ENCODE measurements at regions not wholly inside any gene's neighbourhood (a gene's known extent, or its start where the extent isn't known, plus 50 kb on each side); places are given as distances from the start of the nearest gene placed in this dataset.

DNA sequence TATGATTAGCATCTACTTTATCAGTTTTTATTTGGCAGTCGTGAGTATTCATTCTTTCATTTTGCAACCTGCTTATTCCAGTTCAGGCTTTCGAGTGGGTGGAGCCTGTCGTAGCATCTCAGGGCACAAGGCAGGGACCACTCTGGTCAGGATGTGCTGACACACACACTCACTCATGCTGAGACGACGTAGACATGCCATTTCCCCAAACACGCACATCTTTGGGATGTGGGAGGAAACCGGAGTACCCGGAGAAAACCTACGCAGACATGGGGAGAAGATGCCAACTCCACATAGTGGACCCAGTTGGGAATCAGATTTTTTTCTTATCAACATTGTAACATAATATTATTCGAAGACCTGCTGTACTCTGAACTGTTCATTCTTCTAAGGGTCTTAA lies 756.5 kb upstream of the RBFOX1 start:
- DNase-seq (ENCODE audit: low spot score): no peak

DNA sequence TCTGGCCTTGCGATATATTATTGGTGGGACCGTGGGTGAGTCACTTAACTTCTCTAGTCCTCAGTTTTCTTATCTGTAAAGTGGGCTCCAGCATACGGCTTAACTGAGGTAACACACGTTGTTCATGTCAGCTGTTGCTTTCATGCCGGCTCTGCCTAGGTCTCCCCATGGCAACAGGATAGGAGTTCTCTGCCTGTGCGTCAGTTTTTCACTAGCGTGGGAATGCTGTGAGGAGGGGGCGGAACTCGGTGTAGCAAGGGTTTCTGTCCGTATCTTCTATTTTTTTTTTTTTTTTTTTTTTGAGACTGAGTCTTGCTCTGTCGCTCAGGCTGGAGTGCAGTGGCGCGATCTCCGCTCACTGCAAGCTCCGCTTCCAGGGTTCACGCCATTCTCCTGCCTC lies 758.5 kb upstream of the RBFOX1 start:
- no peak for DNase-seq (ENCODE audit: low spot score)

DNA sequence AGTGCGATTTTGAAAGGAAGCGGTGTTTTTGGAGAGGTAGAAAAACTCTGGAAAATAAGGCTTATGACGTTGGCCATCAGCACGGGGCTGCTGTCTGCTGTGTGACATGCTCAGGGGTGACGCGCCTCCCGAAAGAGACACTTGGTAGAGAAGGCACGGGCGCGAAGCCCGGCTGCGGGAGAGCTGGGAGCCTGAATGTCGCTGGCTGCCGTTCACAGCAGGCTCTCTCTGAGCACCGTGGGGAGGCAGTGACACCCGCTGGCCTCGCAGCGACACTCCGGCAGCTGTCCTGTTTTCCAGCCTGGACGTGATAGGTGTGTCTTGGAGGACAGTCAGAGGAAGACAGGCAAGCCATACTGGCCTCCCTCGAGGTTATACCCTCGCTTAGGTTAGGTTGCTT lies 759.1 kb upstream of the RBFOX1 start:
- DNase-seq (ENCODE audit: low spot score): no peak

DNA sequence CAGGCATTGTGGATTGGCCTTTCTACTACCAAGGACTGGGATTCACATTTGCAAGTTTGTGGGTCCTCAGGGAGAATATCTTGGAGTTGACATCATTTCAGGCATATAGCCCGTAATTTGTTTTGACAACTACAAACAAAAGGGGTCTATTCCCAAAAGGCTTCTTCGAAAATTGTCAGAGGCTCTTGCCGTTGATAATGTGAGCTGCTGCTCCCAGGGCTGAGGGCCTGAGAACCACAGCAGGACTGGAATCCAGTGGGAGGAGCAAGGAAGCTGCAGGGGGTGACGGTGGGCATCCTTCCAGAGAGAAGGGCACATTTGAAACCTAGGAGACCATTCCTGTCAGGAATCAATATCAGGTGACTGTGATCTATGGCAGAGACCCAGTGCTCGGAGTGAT lies 761.6 kb upstream of the RBFOX1 start:
- no peak for DNase-seq (ENCODE audit: low spot score)

DNA sequence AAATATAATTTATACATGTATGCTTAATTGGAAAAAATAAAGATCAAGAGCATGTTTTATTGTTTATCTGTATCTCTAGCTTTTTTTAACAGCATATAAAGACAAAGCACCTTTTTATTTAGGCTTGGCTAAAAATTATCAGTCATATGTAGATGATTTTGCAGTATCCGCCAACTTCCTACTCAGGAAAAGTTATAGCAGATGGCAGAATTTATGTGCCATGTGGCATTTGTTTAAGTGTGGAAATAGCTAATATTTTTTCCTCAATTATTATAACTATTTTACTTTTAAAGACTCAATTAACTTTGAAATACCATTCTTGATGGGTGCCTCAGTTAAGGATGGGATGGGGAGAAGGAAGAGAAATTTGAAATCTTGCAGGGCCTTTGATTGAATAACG lies 762.1 kb upstream of the RBFOX1 start:
- DNase-seq (ENCODE audit: low spot score): no peak

DNA sequence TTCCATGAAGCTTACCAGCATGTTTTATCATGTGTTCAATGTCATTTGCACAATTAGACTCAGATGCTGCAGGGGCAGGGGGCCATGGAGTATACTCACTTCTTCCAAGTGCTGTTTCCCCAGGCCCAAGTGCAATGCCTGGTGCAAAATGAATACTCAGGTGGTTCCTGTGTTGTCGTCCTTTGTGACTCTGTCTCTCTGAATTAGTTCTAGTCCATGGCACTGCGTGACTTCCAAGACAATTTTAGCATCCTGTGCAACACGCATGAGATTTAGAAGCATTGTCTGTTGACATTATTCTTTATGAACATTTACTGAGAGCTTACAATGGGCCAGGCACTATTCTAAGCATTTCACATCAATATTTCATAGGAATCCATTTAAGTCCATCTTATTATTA lies 769.7 kb upstream of the RBFOX1 start:
- DNase-seq (ENCODE audit: low spot score): no peak

DNA sequence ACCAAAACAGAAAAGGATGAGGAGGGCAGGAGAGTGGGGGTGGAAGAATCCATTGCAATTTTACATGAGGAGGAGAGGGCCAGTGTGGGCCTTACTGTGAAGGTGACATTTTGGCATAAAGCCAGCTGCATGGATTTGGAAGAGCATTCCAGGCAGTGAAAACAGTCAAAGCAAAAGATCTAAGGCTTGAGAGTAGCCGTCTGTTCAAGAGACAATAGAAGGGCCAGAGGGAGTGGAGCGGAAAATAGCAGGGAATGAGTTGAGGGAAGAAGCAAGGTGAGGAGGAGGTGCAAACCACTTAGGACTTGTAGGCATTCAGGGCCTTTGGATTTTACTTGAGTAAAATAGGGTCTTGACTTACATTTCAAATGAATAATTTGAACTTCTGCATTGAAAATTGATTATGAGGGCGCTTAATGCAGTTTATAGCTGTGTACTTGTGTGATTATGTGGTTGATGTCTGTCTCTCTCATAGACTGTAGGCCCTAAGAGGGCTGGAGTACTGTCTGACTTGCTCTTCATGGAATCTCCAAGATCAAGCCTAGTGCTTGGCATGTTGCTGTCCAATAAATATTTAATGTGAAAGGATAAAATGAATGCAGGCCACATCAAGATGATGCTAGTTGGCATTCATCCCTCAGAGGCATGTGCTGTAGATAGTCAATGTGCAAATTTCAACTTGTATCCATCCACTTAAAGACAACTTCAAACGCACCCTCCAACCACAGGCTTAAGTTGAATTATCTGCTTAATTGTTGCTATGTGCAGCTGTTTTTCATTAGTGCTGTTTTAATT lies 772.1 kb upstream of the RBFOX1 start:
- no peak for DNase-seq (ENCODE audit: low spot score)

DNA sequence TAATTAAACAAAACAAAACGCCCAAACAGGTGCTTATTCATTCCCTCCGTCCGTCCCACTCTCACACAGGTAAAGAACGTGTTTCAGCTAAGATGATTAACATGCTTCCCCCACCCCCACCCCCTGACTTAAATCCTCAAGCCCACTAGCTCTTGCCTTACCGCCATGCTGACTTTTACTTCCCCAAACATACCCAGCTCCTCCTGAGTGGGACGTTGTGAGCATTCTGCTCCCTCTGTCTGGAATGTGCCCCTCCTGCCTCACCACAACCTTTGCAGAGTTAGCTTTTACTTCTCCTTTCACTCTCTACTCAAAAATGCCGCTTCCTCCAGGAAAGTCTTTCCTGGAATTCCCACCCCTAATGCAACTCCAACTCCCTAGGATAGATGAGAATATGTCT lies 774.0 kb upstream of the RBFOX1 start:
- DNase-seq (ENCODE audit: low spot score): no peak

DNA sequence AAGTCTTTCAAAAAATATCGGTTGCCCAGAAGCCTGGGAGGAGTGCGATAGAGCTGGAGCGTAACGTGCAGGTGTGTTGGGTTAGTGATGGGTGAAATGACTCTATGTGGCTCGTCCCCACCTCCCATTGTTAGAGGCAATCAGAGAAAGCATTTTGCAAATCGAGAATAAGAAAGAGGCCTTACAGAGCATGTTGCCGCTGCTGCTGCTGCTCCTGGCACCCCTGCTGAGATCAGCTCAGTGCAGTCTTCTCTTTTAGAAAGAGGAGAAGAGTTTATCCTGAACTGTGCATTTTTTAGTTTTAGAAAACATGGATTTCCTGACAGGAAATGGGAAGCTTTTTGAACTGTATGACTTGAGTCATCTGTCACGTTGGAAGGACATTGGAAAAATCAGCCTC lies 774.5 kb upstream of the RBFOX1 start:
- no peak for DNase-seq (ENCODE audit: low spot score)

DNA sequence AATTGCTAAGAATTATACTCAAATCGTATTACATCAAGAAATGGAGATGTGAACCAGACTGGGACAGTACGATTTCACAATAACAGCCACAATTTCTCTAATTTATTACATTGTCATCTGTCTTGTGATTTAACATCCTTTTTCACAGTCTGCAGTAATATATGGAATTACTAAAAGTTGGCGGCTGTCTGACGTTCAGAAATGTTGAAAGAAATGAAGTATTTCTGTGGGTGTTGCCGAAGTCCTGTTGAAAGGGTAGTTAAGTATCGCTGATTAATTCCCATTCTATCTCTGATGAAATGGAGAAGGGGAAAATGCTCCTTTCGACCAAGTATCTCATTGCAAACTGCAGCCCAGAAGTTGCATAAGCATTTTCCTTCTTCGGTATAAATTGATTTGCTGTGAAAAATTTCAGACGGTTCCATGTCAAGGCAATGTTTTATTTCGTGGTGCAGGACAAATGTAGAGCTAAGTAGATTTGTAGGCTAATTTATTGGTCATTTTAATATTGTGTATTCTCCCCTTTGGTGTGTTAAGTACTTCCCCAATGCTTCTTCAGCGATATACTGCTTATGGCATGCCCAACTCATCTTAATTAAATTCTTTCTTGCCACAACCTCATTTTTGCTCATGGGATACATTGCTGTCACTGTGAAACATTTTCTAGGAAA lies 775.2 kb upstream of the RBFOX1 start:
- no peak for DNase-seq (ENCODE audit: low spot score)

DNA sequence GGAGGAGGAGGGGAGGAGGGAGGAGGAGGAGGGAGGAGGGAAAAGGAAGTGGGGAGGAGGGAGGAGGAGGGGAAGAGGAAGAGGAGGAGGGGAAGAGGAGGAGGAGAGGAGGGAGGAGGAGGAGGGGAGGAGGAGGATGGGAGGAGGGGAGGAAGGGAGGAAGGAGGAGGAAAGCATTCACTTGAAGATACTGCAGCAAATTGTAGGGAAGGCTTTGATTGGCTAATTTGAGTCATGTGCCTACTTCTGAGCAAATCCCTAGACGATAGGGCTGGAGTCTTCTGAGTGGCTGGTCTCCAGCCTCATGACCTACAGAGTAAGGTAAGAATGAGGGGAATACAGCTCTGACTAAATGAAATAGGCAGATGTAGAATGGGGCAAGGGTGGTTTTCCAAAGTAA lies 783.2 kb upstream of the RBFOX1 start:
- no peak for DNase-seq (ENCODE audit: low spot score)

DNA sequence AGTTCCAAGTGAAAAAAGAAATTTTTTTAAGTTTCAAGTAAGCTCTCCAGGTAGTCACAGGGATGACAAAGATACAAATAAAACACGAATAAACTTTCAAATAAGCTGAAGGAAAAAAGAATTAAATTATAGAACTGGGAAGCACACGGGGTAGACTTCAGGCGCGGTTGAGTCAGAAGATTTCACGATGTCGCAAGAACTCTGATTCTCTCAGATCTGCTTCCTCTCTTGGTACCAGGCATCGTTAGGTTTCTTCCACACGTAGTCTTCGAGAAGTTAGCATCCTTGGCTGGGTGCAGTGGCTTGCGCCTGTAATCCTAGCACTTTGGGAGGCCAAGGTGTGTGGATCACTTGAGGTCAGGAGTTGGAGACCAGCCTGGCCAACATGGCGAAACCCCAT lies 784.1 kb upstream of the RBFOX1 start:
- DNase-seq (ENCODE audit: low spot score): no peak

DNA sequence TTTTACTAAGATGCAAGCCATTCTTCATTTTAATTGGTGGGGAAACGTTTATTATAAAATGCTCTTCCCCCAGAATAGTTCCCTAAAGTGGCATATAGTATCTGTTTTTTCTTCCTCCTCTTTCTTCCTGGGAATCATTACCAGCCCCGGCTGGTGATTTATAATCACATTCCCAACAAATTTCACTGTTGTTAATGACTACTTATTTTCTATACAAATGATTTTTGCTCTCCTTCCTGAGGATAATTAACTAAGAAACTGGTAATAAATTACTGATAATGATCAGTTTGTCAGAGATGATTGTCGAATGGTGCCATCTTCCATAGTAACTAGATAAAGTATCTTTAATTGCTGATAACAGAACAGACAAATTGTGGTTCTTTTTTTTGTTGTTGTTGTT lies 785.5 kb upstream of the RBFOX1 start:
- no peak for DNase-seq (ENCODE audit: low spot score)

DNA sequence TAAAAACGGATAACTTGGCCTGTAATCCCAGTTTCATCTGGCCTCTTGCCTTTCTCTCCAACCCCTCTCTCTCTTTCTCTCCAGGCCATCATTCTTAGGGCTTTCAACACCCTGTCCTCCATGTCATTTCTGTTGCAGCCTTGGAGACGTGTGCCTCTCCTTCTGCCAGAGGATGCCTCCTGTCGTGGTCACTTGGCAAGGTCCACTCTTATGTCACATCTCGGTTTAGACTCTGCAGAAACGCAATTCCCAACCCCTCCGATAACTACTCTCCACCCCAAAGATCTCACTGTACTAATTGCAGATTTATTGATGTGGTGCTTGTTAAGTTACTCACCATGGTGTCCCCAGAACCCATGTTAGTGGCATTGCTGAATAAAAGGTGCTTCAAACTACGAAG lies 787.3 kb upstream of the RBFOX1 start:
- no peak for DNase-seq (ENCODE audit: low spot score)

DNA sequence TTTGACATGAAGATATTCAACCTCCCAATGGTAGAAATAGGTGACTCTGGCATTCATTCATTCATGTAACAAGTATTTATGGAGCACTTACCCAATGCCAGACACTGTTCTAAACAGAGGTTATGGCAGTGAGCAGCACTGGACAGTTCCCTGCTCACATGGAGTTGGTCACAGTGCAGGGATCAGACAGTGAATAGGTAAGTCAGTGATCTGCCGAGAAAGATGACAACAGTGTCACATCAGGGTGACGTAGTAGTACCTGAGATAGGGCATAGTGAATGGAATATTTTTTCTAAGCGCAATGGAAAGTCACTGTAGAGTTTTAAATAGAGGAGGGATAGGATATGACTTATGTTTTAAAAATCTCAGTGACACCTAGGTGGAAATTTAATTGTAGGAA lies 791.4 kb upstream of the RBFOX1 start:
- DNase-seq (ENCODE audit: low spot score): no peak

DNA sequence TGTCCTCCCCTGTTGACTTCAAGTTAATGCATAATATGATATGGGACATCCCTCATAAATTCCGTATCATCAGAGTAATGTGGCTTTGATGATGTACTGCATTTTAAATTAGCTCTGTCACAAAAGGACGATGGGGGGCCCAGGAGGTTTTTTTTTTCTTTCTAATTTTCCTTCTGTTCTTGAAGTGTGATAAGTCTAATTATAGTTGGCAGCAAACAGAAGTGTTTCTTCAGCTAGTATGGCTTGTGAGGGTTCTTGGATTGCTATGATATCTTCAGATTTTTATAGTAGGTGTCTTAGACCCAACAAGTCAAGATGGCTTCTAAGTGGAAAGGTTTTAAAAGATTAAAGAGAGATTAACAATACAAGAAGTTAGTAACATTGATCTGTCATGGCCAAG lies 796.2 kb upstream of the RBFOX1 start:
- DNase-seq (ENCODE audit: low spot score): no peak

DNA sequence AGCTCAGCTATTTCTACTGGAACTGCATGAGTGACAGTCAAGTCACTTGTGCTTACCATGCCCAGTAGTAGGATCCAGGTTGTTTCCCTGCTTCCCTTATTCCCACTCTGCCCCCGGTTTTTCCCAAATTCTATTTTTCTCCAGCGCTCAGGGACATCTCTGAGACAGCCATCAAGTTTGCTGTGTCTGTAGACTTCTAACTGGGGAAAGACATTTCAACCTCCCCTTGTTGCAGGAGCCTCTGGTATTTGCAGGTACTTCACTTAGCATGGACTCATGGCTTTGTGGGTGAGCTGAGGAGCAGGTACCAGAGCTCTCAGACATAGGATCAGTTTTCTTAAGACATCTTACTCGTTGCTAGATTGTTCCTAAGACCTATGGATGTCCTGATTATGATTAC lies 801.6 kb upstream of the RBFOX1 start:
- DNase-seq (ENCODE audit: low spot score): no peak

DNA sequence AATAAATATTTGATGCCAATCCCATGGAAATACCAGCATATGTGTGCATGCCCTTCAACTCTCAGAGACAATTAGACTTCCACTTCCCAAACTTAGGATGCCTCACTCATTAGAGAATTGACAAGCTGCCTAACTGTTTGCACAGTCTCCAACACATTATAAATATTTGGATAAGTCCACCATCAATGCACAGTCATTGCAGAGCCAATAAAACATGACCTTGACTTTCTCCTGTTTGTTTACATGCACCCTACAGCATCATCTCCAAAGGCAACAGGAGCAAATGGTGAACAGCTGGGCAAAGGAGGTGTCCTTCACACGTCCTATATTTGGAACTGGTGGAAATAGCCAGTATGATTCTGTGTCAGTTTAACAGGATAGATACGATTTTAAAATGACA lies 804.4 kb upstream of the RBFOX1 start:
- DNase-seq (ENCODE audit: low spot score): no peak

DNA sequence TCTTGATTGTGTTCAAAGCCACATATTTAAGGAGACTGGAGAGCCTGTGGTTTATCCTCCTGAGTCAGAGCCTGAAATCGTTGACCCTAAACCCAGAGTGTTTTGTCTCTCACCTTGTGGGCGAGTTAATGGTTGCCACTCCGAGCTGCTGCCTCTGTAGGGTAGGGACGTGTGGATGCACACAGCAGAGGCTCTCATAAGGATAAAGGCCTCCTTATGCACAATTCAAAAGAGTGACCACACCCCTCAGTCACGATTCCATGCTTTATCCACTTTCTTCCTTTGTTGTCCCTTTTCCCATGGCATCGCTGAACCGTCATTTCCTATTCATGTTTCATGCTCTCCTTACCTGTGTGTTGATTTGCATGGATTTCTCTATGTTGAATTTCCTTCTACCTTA lies 805.0 kb upstream of the RBFOX1 start:
- DNase-seq (ENCODE audit: low spot score): no peak

DNA sequence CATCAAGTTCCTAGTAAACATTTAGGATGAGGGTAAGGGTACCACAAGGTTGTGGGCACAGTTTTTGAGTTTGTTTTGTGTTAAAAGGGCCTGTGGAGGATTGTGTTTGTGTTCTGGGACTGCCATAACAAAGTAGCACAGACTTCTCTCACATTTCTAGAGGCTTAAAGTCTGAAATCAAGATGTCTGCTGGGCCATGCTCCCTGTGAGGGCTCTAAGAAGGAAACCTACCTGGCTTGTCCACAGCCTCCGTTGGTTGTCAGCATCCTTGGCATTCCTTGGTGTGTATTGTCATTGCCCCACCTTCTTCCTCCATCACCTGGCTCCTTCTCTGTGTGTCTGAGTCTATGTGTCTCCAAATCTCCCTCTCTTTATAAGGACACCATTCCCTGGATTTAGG lies 808.1 kb upstream of the RBFOX1 start:
- no peak for DNase-seq (ENCODE audit: low spot score)

DNA sequence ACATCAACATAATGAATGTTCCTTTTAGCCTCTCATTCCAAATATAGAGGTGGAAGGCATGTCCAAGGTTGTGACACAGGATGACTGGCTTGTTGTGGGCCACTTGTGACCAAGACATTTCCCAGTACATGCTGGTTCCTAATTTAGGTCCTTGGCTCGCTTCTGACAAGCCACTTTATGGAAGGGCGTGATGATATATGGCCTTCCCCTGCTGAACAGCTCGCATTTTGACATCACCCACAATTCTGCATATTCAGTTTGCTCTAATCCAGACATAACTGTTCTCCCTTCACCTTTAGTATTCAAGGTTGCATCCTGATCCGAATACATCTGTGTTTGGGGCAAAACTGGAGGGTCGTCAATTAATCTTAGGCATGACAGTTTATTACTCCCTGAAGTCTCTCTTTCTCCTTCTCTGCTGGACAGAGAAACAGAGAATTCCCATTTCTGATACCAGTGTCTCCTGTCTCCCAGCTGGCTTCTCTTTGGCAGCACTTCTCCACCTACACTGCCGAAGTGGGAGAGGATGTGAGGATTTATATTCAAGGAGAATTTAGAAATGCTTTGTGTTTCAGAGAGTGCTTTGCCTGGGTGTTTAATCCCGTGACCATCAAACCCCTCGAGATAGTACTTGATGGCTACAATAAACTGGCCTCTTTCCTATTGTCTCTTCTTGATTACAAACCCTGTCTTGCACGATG lies 815.5 kb upstream of the RBFOX1 start:
- no peak for DNase-seq (ENCODE audit: low spot score)

DNA sequence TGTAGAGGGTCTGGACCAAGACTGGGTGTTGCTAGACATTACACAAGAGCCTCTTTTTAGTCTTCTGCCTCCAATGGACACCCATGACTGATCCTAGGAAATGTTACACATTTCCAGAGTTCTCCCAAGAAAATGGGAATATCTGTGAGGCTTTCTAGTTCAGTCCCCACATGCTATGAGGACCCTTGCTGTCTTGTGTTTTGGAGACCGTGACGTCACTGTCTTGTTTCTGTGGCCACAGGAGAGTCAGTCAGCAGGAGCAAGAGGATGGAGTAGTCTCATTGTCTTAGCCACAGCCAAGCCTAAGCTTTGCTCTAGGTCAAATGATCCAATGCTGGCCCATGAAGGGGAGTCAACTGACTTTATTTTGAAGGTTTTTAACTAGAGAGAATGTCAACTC lies 820.1 kb upstream of the RBFOX1 start:
- DNase-seq (ENCODE audit: low spot score): no peak

DNA sequence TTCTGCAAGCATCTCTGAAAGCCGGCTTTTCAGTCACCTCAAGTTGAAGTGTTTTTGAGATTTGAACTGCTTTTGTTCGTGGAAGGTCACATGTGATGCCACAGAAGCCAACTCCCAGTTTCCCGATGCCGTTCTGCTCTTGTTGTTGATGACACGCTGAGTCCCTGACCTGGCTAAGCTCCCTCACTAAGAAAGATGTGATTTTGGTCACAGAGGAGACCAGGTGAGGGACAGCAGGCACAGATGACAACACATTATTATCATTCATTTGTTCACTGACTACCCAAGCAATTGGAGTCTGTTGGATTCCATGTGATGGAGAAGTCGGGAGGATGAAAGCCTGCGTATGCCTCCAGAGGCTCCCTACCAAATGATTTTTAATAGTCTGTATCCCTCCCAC lies 822.4 kb upstream of the RBFOX1 start:
- DNase-seq (ENCODE audit: low spot score): no peak
